Activated naive CD4-positive, alpha-beta T cell treated with anti-CD3 and anti-CD28 coated beads, Interleukin-2, amount 10 ng/mL, durations not matched to agents 7 days and 5 days (primary cell): ENCODE measurements at regions not wholly inside any gene's neighbourhood (a gene's known extent, or its start where the extent isn't known, plus 50 kb on each side); places are given as distances from the start of the nearest gene placed in this dataset.
A peak's percentile ranks its signal among the peaks of the same experiment; 100 is the strongest.
"Not testable (repeated sequence)": the region's sequence is repeated elsewhere in the genome, so short reads cannot be mapped to it uniquely, and the experiment has no call there.

Source experiments
- CTCF ChIA-PET: fragments of 350-600 bp; sonication (Branson Sonifier 250); formaldehyde crosslinking; loops from one replicate; lab custom pipeline; 2021; ENCODE audit warnings: antibody characterized with exemption; lab: Charles Lee
- DNase-seq: peaks from one replicate; pipeline ENCODE4 v3.0.0-alpha.2; 2020
- H3K27ac Mint-ChIP-seq: one replicate; pipeline ENCODE4 v1.8.0; 2021; ENCODE audit warnings: mild to moderate bottlenecking, moderate library complexity, mixed read lengths
- H3K27me3 Mint-ChIP-seq: one replicate; pipeline ENCODE4 v1.8.0; 2021; ENCODE audit warnings: mild to moderate bottlenecking, mixed read lengths
- H3K36me3 Mint-ChIP-seq: one replicate; pipeline ENCODE4 v1.8.0; 2021; ENCODE audit warnings: mixed read lengths
- H3K4me1 Mint-ChIP-seq: one replicate; pipeline ENCODE4 v1.8.0; 2021; ENCODE audit warnings: mixed read lengths
- H3K4me3 Mint-ChIP-seq: one replicate; pipeline ENCODE4 v1.8.0; 2021; ENCODE audit warnings: mild to moderate bottlenecking, moderate library complexity, mixed read lengths
- H3K9me3 Mint-ChIP-seq: one replicate; pipeline ENCODE4 v1.8.0; 2021; ENCODE audit warnings: mixed read lengths

DNA sequence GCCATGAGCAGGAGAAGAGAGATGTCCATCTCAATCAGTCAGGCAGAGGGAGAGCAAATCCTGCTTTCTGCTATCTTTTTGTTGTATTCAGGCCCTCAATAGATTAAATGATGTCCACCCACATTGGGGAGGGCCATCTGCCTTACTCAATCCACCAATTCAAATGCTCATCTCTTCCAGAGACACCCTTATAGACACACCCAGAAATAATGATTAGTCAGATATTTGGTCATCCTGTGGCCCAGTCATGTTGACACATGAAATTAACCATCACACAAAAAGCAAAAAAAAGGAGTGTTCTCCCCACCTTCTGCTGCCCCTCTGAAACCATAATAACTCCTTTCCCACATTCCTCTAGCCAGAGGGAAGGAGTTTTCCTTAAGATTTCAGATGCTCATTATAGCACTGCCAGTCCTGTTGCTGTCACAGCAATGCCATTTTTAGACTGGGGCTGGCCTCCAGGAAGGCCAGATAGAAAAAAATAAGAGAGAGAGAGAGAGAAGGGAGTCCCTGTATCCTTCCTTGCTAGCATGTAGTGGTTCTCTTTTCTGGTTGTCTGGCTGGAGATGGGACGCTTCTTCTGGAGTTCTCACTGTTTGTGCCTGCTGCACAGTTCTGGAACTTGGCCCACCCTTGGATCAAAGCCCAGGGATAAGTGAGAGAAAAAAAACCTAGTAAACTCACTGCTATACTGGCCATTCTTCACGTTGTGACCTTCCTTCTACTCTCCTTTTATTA is 177.7 kb downstream of the RBM46 start:
- no peaks in the 10 kb centered on the region for H3K4me1 Mint-ChIP-seq
- H3K36me3 Mint-ChIP-seq, result no peaks in the 10 kb centered on the region
- no peak overlapping the region for H3K4me3 Mint-ChIP-seq
- CTCF ChIA-PET, result no interaction called here
- H3K27ac Mint-ChIP-seq, result no peak overlapping the region
- no peaks in the 10 kb centered on the region for H3K9me3 Mint-ChIP-seq
- H3K27me3 Mint-ChIP-seq, result no peaks in the 10 kb centered on the region
- DNase-seq, result no peak

DNA sequence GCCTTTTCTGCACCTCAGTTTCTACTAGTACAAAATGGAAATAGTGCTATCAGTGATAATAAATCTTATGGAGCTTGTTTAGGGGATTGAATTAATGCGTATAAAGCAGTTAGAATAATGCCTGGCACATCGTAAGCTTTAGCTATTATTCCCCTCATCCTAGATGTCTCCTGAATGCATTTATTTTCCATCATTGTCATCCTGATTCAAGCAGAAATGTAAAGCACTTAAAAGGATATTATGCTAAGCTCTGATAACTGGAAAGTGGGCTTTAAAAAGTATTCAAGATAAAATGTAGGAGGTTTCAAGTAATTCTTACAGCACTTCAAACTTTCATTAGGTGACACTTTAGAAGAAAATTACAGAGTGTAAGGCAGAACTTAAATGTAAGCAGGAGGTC is 178.7 kb downstream of the RBM46 start:
- Mint-ChIP-seq H3K4me3 (no peak overlapping the region), H3K9me3 (no peaks in the 10 kb centered on the region), H3K27ac (no peak overlapping the region), H3K4me1 (no peaks in the 10 kb centered on the region), H3K27me3 (no peaks in the 10 kb centered on the region), H3K36me3 (no peaks in the 10 kb centered on the region)
- CTCF ChIA-PET, result no interaction called here
- DNase-seq, result no peak

DNA sequence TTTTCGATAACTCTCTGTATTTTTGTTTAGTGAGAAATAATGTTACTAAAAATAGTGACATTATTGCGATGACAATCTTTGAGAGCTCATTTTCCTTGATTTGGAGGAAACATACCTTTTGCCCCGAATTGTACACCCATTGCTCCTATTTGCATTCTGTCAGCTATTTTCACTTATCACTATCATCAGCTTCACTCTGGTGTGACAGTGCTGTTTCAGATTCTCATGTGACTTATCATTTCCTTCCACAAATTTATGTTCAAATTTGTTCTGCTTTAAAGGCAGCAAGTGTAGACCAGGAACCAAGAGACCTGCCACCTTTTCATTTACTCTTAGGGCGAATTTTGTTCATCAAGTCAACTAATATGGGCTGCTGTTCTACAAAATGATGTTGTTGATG is 179.4 kb downstream of the RBM46 start:
- H3K4me3 Mint-ChIP-seq, result no peak overlapping the region
- no peak overlapping the region for H3K27ac Mint-ChIP-seq
- H3K36me3 Mint-ChIP-seq, result no peaks in the 10 kb centered on the region
- no peaks in the 10 kb centered on the region for H3K9me3 Mint-ChIP-seq
- no peaks in the 10 kb centered on the region for H3K4me1 Mint-ChIP-seq
- no peak for DNase-seq
- CTCF ChIA-PET, result interaction anchor here (0.7 kb wide), 1 partner anchor 22 kb away, joined by 3 read pairs; no protein-coding TSS in a partner anchor
- H3K27me3 Mint-ChIP-seq, result no peaks in the 10 kb centered on the region

DNA sequence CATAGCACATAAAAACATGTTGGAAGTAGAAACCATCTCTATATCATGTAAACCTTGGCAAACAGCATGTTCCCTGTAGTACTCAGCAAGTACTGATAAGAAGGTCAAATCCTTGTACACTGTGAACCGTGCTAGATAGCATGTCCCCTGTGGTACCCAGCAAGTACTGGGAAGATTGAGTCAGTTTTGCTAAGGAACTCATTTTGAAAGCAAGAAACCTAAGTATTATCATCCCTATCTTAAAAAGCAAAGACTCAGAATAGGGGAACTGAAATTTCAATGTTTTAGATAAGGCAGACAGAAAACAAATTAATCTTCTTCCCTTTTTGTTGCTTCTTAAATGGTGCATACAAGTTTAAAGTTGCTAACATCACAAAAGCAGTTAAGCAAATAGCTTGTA is 180.2 kb downstream of the RBM46 start:
- Mint-ChIP-seq H3K4me3 (no peak overlapping the region), H3K36me3 (no peaks in the 10 kb centered on the region), H3K4me1 (no peaks in the 10 kb centered on the region)

DNA sequence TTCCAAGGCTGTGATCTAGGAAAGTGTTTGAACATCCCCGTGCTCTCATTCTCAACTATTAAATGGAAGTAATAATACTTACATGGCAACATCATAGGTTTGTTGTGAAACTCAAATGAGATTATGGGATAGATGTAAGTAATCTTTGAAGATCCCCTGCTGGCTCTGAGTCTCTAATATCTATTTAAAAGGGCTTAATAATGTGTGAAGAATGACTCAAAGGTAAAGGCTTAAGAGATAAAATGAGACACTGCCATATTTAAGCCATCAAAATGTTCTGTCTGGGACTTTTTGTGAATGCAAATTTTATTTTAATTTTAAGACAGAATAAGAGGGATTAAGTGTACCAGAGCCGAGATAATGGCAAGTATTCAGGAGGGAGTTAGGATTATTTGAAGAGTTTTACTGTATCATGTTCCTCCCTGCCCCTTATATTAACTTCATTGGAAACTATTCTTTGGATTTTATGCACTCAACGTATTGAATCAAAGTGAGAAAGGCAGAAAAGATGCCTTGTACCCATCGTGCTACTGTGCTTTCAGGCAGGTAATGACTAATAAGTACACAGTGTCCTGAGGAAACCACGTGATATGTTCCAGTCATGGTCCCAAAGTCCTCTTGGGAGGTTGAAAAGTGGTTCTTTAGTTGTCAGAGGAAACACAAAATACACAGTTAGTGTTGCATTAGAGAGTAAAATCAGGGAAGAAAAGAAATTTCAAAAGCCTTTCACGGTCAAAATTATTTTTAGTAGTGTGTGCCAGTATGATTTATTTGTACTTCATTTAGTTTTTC is 192.4 kb downstream of the RBM46 start:
- CTCF ChIA-PET, result no interaction called here
- DNase-seq, result no peak
- Mint-ChIP-seq H3K36me3 (no peaks in the 10 kb centered on the region), H3K27ac (no peak overlapping the region), H3K4me3 (no peak overlapping the region), H3K27me3 (no peaks in the 10 kb centered on the region), H3K4me1 (no peaks in the 10 kb centered on the region), H3K9me3 (no peaks in the 10 kb centered on the region)

More for the DNA sequence above, 180.2 kb downstream of the RBM46 start:
- CTCF ChIA-PET, result no interaction called here
- H3K27me3 Mint-ChIP-seq, result no peaks in the 10 kb centered on the region
- no peaks in the 10 kb centered on the region for H3K9me3 Mint-ChIP-seq
- no peak for DNase-seq
- H3K27ac Mint-ChIP-seq, result no peak overlapping the region

DNA sequence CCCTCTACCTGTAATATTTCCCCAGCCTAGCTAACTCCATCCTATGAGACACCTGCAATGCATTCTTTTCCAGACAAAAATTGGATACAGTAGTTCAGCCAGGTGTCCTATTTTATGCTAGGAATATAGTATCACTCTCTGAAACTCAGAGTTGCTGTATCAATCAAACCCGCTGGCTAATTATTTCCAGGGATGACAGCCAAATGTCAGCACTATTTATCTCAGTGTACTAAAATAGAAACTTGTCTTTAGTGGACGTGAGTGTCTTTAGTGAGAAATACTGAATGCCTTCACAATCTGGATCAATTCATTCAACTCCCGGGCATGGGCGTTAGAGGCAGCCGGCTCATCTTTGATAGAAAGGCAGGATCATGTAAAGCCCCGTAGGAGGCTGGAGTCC is 196.2 kb downstream of the RBM46 start:
- no peaks in the 10 kb centered on the region for H3K9me3 Mint-ChIP-seq
- CTCF ChIA-PET, result no interaction called here
- no peak overlapping the region for H3K27ac Mint-ChIP-seq
- no peaks in the 10 kb centered on the region for H3K27me3 Mint-ChIP-seq
- no peaks in the 10 kb centered on the region for H3K36me3 Mint-ChIP-seq
- no peak overlapping the region for H3K4me3 Mint-ChIP-seq
- DNase-seq, result no peak
- H3K4me1 Mint-ChIP-seq, result no peaks in the 10 kb centered on the region

DNA sequence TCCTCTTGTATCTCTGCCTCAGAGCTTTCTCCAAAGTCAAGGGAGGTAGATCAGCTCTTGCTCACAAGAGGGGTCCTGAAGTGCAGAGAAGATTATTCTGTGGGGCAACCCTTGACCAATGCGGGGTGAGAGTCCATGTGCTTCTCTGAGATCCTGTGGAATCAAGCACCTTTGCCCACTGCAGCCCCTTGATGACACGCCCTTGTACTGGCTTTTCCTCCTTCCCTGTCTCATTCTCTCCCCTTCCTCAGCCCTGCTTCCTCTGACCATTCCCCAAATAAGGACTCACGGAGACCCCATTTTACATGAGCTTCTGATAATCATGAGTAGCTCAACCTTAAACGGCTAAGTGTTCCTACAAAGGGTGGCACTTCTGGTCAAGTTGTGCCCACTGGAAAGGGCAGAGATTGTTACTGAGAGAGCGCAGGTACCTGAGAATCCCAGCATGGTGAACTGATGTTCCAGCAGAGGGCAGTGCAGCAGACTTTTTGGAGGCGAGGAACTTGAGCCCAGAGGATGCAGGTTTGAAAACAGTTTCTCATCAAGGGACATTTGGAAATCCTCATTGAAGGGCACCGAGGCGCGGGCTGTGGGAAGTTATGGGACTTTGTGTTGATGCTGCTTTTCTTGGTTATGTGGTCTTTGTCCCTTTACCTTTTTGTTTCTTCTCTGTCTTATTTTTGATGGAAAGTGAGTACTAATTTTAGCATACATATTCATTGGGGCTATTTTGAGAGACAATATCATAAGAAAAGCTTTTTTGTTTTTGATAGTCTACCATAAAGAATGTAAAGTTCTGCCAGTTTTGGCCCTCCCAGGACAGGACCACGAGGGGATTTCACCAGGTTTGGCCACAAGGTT is 201.3 kb downstream of the RBM46 start:
- no peak overlapping the region for H3K4me3 Mint-ChIP-seq
- DNase-seq, result peak; percentile 48
- H3K4me1 Mint-ChIP-seq, result no peaks in the 10 kb centered on the region
- no peaks in the 10 kb centered on the region for H3K27me3 Mint-ChIP-seq
- no peaks in the 10 kb centered on the region for H3K9me3 Mint-ChIP-seq
- CTCF ChIA-PET, result interaction anchor here (0.6 to 1.3 kb wide), 3 partner anchors 12 to 22 kb away, joined by 3 to 4 read pairs (median 3); no protein-coding TSS in a partner anchor
- no peaks in the 10 kb centered on the region for H3K36me3 Mint-ChIP-seq
- no peak overlapping the region for H3K27ac Mint-ChIP-seq

DNA sequence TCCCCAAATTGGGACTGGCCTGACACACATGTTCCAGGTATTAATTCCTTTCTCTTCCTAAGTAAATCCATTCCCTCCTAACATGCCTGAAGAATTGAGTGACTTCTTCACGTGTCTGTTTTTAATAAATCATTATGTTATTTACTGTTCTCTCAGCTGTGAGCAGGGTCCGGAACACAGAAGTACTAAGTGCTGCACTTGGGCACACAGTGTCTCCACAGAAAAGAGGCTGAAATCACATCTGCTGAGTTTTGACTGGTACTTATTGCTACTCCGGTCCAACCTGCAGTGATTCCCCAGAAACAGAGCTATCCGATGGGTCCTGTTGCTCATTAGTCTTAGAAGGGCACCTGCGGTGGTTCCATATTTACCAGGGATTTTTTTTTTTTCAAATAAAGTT is 202.6 kb downstream of the RBM46 start:
- H3K27ac Mint-ChIP-seq, result no peak overlapping the region

DNA sequence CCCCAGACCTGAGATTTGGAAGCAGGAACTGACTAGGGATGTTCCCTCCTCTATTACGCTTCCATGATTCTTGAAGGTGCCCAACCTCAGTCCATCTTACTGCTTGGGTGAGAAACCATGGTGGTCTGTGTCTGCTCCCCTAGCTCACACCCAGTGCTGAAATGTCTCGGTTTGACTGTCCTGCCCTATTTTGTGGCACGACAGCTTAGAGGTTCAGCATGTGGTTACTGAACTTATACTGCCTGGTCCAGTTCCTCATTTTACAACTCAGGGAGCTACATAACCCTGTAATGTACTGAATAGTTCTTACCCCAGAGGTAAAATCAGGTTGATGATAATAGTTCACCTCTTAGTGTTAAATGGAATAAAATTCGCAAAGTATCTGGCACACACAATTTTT is 203.1 kb downstream of the RBM46 start:
- H3K9me3 Mint-ChIP-seq, result no peaks in the 10 kb centered on the region
- no peaks in the 10 kb centered on the region for H3K4me1 Mint-ChIP-seq
- H3K27ac Mint-ChIP-seq, result no peak overlapping the region
- CTCF ChIA-PET, result no interaction called here
- DNase-seq, result no peak
- no peaks in the 10 kb centered on the region for H3K27me3 Mint-ChIP-seq
- no peak overlapping the region for H3K4me3 Mint-ChIP-seq
- no peaks in the 10 kb centered on the region for H3K36me3 Mint-ChIP-seq

More for the DNA sequence above, 202.6 kb downstream of the RBM46 start:
- no peak for DNase-seq
- Mint-ChIP-seq H3K36me3 (no peaks in the 10 kb centered on the region), H3K27me3 (no peaks in the 10 kb centered on the region), H3K4me1 (no peaks in the 10 kb centered on the region), H3K4me3 (no peak overlapping the region), H3K9me3 (no peaks in the 10 kb centered on the region)
- CTCF ChIA-PET, result no interaction called here

DNA sequence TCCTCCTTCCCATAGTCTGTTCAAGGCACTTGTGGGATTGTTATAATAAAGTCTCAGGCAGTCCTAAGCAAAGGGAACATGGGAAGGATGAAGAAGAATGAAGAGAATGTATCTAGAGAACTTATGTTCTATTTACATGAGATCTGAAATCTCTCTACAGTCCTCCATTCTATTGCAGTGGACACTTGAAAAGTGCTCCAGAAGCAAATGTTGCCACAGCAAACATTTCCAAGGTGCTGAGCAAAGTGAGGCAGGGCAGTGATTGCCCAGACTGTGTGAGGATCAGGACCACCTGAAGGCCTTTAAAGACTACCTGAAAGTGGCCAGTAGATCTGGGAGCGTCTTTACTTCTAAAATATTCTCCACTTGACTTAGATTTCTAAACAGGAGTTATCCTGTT is 203.5 kb downstream of the RBM46 start:
- no peak for DNase-seq
- CTCF ChIA-PET, result no interaction called here
- Mint-ChIP-seq H3K4me3 (no peak overlapping the region), H3K9me3 (no peaks in the 10 kb centered on the region), H3K4me1 (no peaks in the 10 kb centered on the region), H3K36me3 (no peaks in the 10 kb centered on the region), H3K27ac (no peak overlapping the region), H3K27me3 (no peaks in the 10 kb centered on the region)

DNA sequence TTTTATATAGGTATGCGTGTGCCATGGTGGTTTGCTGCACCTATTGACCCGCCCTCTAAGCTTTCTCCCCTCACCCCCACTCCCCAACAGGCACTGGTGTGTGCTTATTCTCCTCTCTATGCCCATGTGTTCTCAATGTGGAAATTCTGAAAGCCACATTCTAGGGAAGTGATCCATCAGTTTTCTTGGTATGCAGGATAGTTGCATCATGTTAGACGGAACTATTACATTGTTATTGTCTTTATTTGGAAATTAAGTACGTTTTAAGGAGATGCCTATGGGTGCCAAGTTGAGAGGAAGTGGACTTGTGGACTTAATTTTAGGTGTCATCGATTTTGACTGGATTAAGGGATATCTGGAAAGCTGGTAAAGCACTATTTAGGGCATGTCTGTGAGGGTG is 204.6 kb downstream of the RBM46 start:
- Mint-ChIP-seq H3K27ac (no peak overlapping the region), H3K9me3 (no peaks in the 10 kb centered on the region), H3K4me3 (no peak overlapping the region), H3K4me1 (no peaks in the 10 kb centered on the region), H3K27me3 (no peaks in the 10 kb centered on the region), H3K36me3 (no peaks in the 10 kb centered on the region)
- DNase-seq, result no peak
- CTCF ChIA-PET, result no interaction called here

DNA sequence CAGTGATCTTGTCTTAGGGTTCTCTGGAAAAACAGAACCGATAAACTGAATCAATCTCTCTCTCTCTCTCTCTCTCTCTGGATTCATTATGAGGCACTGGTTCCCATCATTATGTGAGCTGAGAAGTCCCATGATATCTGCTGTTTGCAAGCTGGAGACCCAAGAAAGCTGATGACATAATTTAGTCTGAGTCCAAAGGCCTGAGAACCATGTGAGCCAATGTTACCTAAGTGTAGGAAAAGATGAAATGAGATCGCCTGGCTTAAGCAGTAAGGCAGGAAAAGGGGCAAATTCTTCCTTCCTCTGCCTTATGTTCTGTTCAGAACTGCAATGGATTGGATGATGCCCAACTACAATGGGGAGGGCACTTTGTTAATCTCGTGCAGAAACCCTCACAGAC is 207.4 kb downstream of the RBM46 start:
- H3K4me3 Mint-ChIP-seq, result no peak overlapping the region
- no peaks in the 10 kb centered on the region for H3K4me1 Mint-ChIP-seq
- H3K27ac Mint-ChIP-seq, result no peak overlapping the region
- no peaks in the 10 kb centered on the region for H3K27me3 Mint-ChIP-seq
- CTCF ChIA-PET, result no interaction called here
- DNase-seq, result no peak
- H3K9me3 Mint-ChIP-seq, result no peaks in the 10 kb centered on the region
- H3K36me3 Mint-ChIP-seq, result no peaks in the 10 kb centered on the region

DNA sequence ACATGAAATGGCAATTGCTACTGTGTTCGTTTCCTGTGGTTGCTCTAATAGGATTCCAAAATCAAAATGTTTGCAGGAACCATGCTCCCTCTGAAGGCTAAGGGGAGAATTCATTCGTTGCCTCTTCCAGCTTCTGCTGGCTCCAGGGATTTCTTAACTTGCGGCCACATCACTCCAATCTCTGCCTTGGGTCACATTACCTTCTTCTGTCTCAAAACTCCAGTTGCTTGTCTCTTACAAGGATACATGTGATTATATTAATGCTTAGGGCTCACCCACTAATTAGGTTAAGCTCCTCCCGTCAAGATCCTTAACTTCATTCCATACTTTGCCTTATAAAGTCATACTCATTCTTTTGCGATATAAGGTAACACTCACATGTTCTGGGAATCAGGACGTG is 208.4 kb downstream of the RBM46 start:
- CTCF ChIA-PET, result no interaction called here
- no peak for DNase-seq
- H3K36me3 Mint-ChIP-seq, result no peaks in the 10 kb centered on the region

DNA sequence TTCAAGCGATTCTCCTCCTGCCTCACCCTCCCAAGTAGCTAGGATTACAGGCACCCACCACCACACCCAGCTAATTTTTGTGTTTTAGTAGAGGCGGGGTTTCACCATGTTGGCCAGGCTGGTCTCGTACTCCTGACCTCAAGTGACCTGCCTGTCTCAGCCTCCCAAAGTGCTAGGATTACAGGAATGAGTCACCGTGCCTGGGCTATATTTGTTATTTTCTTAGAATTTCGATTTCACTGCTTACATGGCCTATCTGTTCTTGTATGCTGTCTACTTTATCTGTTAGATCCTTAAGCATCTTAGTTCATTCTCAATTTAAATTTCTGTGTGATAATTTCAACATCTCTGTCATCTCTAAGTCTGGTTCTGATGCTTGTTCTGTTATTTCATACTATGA is 210.6 kb upstream of the NPY2R start:
- H3K36me3 Mint-ChIP-seq, CTCF ChIA-PET, H3K9me3 Mint-ChIP-seq, H3K27me3 Mint-ChIP-seq, H3K4me3 Mint-ChIP-seq, H3K27ac Mint-ChIP-seq, H3K4me1 Mint-ChIP-seq, DNase-seq: not testable (repeated sequence)

More for the DNA sequence above, 208.4 kb downstream of the RBM46 start:
- Mint-ChIP-seq H3K9me3 (no peaks in the 10 kb centered on the region), H3K4me3 (no peak overlapping the region), H3K4me1 (no peaks in the 10 kb centered on the region), H3K27me3 (no peaks in the 10 kb centered on the region), H3K27ac (no peak overlapping the region)
